GM18870 (cell line): ENCODE measurements at regions not wholly inside any gene's neighbourhood (a gene's known extent, or its start where the extent isn't known, plus 50 kb on each side); places are given as distances from the start of the nearest gene placed in this dataset.

Experiments used
- ATAC-seq: cut with Tn5 transposase; IDR thresholded peaks from one replicate; pipeline ENCODE4 v1.9.1; 2021; ENCODE audit warnings: moderate library complexity; ENCODE audit not compliant: unreplicated experiment

GRCh38 chr2:134770702-134771101 lies 51.9 kb upstream of the TMEM163 start:
- ATAC-seq = no peak

GRCh38 chr2:134771313-134771801 lies 52.6 kb upstream of the TMEM163 start:
- no peak for ATAC-seq

- no peak for ATAC-seq
These were observed 53.8 kb upstream of the TMEM163 start for GRCh38 chr2:134772493-134773169.

DNA sequence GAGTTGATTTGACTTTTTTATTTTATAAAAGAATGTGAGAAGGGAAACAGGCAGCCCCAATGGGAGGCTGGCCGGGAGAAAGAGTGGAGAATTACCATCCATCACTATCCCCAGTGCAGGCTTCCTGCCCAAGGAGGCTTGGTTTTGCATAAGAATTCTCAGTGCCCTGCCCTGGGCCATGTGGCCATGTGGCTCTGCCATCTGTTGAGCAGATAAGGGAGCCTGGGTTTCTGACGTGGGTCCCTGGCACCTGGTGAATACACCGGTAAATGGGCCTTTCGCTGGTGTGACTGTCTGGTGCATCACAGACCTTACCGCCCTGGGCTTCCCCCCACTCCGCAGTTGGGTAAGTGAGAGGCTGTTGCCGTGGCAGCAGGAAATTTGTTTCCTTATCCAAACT lies 54.5 kb upstream of the TMEM163 start:
- no peak for ATAC-seq

DNA sequence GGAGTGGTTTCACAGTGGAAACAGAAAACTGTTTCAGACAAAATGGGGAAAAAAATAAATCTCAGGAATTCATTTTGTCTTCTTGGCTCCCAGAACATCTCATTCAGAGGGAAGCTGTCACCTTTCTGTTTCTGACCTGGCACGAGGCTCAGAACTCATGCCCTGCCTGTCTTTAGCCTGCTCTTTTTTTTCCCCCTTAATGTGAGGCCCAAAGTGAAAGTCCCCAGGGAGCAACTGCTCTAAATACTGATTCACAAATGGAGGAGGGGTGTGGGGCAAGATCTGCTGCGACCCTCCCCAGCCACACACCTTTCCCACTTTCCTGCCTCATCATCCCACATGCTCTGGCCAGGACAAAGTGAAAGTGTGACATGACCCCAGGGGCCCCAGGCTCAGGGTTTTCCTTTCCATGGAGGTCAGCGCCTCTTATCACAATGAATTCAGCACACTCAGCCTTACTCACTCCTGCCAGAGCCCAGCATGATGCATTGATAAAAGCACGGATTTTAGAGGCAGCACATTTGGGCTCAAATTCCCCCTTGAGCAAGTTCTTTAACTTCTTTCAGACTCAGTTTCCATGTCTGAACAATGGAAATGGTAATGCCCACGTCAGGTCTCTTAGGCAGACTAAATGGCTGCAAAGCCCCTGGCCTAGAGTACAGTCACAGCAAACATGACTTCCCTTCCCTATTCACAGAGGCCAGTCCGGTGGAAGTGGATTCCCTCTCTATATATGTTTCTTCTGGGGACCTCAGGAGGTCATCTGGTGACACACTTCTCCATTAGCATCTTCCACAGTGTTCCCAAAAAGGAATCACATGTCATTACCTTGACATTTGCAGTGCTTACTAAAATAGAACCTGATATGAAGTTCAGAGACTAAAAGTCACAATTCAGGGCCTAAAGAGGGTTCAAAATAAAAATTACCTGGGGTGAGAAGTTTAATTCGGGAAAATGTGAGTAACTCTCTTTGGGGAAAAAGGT lies 55.3 kb upstream of the TMEM163 start:
- no peak for ATAC-seq

- no peak for ATAC-seq
These were observed 56.2 kb upstream of the TMEM163 start for GRCh38 chr2:134774786-134775641.

GRCh38 chr2:134776836-134777235 lies 58.0 kb upstream of the TMEM163 start:
- no peak for ATAC-seq

DNA sequence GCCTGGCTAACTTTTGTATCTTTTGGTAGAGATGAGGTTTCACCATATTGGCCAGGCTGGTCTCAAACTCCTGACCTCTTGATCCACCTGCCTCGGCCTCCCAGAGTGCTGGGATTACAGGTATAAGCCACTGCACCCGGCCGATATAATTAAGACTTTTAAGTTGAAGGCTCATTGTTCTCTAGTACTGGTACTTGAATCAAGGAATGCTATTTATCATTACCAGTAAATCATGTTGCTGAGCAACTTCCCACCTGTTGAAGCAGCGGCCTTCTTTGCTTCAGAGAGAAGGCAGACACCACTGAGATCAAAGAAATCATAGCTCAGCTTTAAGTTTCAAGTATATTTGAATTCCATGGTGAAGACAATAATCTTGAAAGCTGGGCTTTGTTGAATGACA lies 58.8 kb upstream of the TMEM163 start:
- ATAC-seq = no peak

DNA sequence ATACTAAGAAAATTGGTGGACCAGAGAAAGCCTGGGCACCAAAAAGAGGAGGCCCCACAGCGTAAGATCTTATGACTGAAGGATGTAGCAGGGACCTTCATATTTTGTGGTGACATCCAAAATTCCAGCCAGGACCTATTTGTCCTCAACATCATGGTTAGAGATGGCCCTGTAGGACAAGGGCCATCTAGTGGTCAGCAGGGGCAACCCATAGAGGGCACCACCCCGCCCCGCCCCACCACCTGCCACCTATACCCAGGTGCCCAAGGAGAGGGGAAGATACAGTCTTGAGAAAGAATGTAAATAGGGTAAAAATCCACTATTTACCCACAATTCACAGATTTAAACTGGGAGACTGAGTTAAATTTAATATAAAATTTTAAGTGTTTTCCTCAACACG lies 59.6 kb upstream of the TMEM163 start:
- ATAC-seq = no peak

DNA sequence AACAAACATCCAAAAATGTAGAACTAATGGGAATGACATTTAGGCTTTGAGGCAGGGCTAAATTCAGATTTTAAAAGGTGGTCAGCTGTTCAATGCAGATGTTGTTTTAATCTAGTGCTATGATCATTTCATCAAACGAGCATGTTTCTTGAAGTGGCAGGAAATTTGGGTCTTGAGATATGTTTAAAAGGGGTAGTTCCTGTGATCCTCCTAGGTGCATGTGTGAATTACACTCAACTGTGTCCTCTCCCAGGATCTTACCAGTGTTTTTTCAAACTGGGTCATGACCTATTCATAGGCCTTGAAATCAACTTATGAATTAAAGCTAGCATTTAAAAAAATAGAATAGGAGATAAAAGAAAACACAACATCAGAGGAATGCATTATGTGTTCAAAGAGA lies 57.4 kb upstream of the ACMSD start:
- no peak for ATAC-seq

DNA sequence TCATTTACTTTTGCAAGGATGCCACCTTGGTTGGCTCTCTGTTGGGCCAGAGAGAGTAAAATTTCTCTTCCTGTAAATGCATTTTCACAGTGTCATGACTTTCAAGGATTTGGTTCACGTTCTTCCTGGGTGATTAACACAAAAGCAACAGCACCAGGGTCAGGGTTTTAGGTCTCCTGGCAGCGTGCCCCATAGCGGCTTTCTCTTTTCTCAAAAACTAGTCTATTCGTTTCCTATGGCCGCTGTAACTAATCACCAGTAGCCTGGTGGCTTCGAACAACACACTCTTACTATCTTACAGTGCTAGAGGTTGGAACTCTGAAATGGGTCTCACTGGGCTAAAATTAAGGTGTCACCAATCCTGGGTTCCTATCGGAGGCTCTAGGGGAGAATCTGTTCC lies 56.3 kb upstream of the ACMSD start:
- ATAC-seq = no peak

- peak; percentile 70 for ATAC-seq
These were observed 55.6 kb upstream of the ACMSD start for GRCh38 chr2:134782792-134783191.

DNA sequence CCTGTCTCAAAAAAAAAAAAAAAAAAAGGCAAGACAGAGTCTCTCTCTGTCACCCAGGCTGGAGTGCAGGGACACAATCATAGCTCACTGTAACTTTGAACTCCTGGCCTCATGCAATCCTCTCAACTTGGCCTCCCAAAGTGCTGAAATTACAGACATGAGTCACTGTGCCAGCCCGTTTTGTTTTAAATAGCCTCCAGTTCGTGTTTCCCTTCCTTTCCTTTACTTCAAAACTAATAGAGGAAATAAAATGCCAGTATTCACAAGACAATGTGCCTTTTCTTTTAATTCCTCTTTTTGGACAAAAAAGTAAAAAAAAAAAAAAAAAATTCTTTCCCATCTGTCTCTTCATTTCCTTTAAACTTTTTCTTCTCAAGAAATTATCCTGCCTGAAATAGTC lies 54.5 kb upstream of the ACMSD start:
- no peak for ATAC-seq

- no peak for ATAC-seq
These were observed 52.6 kb upstream of the ACMSD start for GRCh38 chr2:134785659-134786430.

DNA sequence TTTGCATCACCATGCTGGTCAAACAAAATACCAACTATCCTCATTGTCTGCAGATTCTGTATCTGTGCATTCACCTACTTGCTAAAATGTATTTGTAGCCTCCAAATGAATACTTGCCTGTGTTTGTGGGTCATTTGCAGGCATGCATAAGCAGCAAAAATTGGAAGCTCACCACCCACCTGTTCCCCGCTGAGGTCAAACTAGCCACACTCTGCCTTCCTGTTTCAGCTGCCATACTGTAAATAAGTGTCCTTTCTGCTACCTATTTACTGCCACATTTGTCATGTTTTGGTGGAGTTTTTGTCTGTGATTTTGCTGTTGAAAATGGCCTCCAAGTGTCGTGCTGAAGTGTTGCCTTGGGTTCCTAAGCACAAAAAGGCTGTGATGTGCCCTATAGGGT lies 50.0 kb upstream of the ACMSD start:
- ATAC-seq = no peak
